Fibroblast of mammary gland (primary cell): ENCODE measurements at regions not wholly inside any gene's neighbourhood (a gene's known extent, or its start where the extent isn't known, plus 50 kb on each side); places are given as distances from the start of the nearest gene placed in this dataset.

Experiments
- DNase-seq: peaks from one replicate; pipeline ENCODE4 v3.0.0-alpha.2; 2010; ENCODE audit warnings: low read depth
- H3K4me3 ChIP-seq: 2 replicates; pipeline ENCODE4 v1.5.1; 2011; ENCODE audit warnings: low read depth, mild to moderate bottlenecking, low read length, moderate library complexity; ENCODE audit not compliant: control insufficient read depth
- CTCF ChIP-seq: conservative IDR thresholded peaks from 2 replicates; pipeline ENCODE4 v1.5.1; 2011; ENCODE audit warnings: low read depth, low read length, inconsistent platforms; ENCODE audit not compliant: control insufficient read depth, insufficient read depth

- no peak overlapping the region for H3K4me3 ChIP-seq
- no peak for TF ChIP-seq CTCF
- DNase-seq, result no peak
Measured at GRCh38 chr11:111089759-111090158, 155.8 kb upstream of the POU2AF2 start.

GRCh38 chr11:111088847-111089355, 156.6 kb upstream of the POU2AF2 start:
- no peak for DNase-seq
- TF ChIP-seq CTCF, result no peak
- H3K4me3 ChIP-seq, result no peak overlapping the region

- TF ChIP-seq CTCF, result no peak
- no peak for DNase-seq
Measured at GRCh38 chr11:111086058-111086457, 159.5 kb upstream of the POU2AF2 start.

GRCh38 chr11:111082664-111083063, 162.9 kb upstream of the POU2AF2 start:
- TF ChIP-seq CTCF, result no peak
- no peak overlapping the region for H3K4me3 ChIP-seq
- DNase-seq, result no peak

More at GRCh38 chr11:111086058-111086457, 159.5 kb upstream of the POU2AF2 start:
- no peak overlapping the region for H3K4me3 ChIP-seq

- no peak for DNase-seq
- no peak overlapping the region for H3K4me3 ChIP-seq
- no peak for TF ChIP-seq CTCF
Measured at GRCh38 chr11:111081021-111081511, 164.5 kb upstream of the POU2AF2 start.

- DNase-seq, result no peak
- TF ChIP-seq CTCF, result no peak
- H3K4me3 ChIP-seq, result no peak overlapping the region
Measured at GRCh38 chr11:111077530-111078322, 167.8 kb upstream of the POU2AF2 start.

GRCh38 chr11:111069066-111069465, 176.5 kb upstream of the POU2AF2 start:
- peak; percentile 69 for DNase-seq
- H3K4me3 ChIP-seq, result no peak overlapping the region
- TF ChIP-seq CTCF, result peak; percentile 45
